SK-N-SH (cell line): ENCODE measurements at regions not wholly inside any gene's neighbourhood (a gene's known extent, or its start where the extent isn't known, plus 50 kb on each side); places are given as distances from the start of the nearest gene placed in this dataset.

Source experiments
- ELF1 ChIP-seq: IDR thresholded peaks from 2 replicates; pipeline ENCODE4 v1.4.0; 2012
- TF ChIP-seq, protein P1 (sequence below): fragments of 200-600 bp; sonication (generic); IDR thresholded peaks from 2 replicates; pipeline ENCODE4 v1.6.1; 2017; ENCODE audit warnings: antibody characterized with exemption, mild to moderate bottlenecking, moderate library complexity
- TF ChIP-seq, protein P2 (sequence below): fragments of 150-350 bp; IDR thresholded peaks from 2 replicates; pipeline ENCODE4 v1.6.1; 2017; ENCODE audit warnings: antibody characterized with exemption, low read length, low read depth, borderline replicate concordance
- TF ChIP-seq, protein P3 (sequence below): IDR thresholded peaks from 2 replicates; pipeline ENCODE4 v1.6.1; 2012; ENCODE audit warnings: mild to moderate bottlenecking, low read depth, low read length, moderate library complexity

DNA sequence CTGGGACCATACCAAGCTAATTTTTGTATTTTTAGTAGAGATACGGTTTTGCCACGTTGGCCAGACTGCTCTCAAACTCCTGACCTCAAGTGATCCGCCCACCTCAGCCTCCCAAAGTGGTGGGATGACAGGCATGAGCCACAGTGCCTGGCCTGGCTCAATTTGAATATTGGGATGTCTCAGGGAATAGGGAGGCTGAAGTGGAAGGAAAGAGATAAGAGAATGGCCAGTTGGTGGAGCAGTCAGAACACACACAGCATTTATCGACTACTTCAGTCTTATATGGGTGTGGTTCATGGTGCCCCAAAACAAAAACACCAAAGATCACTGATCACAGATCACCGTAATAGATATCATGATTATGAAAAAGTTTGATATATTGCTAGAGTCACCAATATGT is 144.4 kb downstream of the GMNC start:
- TF ChIP-seq, protein P1, sequence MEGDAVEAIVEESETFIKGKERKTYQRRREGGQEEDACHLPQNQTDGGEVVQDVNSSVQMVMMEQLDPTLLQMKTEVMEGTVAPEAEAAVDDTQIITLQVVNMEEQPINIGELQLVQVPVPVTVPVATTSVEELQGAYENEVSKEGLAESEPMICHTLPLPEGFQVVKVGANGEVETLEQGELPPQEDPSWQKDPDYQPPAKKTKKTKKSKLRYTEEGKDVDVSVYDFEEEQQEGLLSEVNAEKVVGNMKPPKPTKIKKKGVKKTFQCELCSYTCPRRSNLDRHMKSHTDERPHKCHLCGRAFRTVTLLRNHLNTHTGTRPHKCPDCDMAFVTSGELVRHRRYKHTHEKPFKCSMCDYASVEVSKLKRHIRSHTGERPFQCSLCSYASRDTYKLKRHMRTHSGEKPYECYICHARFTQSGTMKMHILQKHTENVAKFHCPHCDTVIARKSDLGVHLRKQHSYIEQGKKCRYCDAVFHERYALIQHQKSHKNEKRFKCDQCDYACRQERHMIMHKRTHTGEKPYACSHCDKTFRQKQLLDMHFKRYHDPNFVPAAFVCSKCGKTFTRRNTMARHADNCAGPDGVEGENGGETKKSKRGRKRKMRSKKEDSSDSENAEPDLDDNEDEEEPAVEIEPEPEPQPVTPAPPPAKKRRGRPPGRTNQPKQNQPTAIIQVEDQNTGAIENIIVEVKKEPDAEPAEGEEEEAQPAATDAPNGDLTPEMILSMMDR: no peak
- TF ChIP-seq, protein P2, sequence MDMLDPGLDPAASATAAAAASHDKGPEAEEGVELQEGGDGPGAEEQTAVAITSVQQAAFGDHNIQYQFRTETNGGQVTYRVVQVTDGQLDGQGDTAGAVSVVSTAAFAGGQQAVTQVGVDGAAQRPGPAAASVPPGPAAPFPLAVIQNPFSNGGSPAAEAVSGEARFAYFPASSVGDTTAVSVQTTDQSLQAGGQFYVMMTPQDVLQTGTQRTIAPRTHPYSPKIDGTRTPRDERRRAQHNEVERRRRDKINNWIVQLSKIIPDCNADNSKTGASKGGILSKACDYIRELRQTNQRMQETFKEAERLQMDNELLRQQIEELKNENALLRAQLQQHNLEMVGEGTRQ: no peak
- no peak for TF ChIP-seq ELF1
- TF ChIP-seq, protein P3, sequence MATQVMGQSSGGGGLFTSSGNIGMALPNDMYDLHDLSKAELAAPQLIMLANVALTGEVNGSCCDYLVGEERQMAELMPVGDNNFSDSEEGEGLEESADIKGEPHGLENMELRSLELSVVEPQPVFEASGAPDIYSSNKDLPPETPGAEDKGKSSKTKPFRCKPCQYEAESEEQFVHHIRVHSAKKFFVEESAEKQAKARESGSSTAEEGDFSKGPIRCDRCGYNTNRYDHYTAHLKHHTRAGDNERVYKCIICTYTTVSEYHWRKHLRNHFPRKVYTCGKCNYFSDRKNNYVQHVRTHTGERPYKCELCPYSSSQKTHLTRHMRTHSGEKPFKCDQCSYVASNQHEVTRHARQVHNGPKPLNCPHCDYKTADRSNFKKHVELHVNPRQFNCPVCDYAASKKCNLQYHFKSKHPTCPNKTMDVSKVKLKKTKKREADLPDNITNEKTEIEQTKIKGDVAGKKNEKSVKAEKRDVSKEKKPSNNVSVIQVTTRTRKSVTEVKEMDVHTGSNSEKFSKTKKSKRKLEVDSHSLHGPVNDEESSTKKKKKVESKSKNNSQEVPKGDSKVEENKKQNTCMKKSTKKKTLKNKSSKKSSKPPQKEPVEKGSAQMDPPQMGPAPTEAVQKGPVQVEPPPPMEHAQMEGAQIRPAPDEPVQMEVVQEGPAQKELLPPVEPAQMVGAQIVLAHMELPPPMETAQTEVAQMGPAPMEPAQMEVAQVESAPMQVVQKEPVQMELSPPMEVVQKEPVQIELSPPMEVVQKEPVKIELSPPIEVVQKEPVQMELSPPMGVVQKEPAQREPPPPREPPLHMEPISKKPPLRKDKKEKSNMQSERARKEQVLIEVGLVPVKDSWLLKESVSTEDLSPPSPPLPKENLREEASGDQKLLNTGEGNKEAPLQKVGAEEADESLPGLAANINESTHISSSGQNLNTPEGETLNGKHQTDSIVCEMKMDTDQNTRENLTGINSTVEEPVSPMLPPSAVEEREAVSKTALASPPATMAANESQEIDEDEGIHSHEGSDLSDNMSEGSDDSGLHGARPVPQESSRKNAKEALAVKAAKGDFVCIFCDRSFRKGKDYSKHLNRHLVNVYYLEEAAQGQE: no peak
